Fibroblast of gingiva (primary cell): ENCODE measurements at regions not wholly inside any gene's neighbourhood (a gene's known extent, or its start where the extent isn't known, plus 50 kb on each side); places are given as distances from the start of the nearest gene placed in this dataset.
"Not testable (repeated sequence)": the region's sequence is repeated elsewhere in the genome, so short reads cannot be mapped to it uniquely, and the experiment has no call there.

Experiments used
- DNase-seq: peaks from one replicate; pipeline ENCODE4 v3.0.0-alpha.2; 2011; ENCODE audit warnings: low read depth

DNA sequence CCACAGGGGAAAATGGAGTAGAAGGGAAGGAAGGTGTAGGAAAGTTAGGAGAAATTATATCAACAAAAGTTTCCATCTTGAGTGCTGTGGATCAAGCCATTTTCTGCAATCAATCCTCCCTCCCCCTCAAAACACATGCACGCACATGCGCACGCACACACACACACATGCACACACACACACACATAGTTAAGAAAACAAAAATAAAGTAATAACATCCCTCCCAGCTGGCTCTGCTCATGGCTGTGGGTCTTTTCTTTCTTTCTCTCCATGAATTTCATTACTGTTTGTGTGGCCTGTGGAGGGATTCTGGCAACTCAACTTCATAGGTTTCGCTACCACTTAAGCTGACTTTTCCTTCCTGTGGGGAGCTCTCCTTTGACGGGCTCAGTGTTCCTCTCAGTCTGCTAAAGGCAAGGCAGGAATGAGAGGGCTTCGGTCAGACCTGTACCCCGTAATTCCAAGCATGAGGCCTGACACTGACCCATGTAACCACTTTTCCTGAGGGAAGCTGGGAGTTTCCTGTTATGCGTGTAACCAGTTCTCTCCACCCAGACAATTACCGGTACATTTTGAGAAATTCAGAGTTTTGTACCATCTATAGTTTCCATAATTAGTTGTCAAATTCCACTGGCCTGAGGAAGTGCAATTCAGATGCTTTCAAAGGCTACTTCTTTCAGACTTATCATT lies 79.8 kb downstream of the ZNF92 start:
- DNase-seq: no peak

DNA sequence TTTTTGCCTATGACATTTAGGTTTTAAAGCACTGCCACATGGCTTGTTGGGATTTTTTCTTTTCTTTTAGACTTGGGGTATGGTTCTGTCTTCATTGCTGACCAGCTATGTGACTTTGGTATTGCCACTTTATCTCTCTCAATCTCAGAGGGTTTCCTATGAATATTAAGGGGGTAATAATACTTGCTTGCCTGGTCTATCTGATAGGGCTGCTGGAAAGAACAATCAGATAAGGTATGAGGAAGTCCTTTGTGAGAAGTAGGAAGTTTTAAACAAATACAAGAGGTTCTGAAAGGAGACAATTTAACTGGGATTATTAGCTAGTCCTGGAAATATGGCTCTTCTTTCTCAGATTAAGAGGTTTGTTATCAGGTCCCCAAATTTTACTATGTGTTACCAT lies 80.8 kb downstream of the ZNF92 start:
- DNase-seq: no peak

DNA sequence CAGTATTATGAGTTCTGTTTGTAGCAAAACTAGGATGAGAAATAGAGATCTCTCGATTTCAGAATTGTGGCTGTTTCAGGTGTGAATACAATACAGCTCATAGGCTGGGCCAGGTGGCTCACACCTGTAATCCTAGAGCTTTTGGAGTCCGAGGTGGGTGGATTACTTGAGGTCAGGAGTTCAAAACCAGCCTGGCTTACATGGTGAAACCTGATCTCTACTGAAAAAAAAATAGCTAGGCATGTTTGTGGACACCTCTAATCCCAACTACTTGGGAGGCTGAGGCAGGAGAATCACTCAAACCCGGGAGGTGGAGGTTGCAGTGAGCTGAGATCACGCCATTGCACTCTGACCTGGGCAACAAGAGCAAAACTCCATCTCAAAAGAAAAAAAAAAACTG lies 81.4 kb downstream of the ZNF92 start:
- not testable (repeated sequence) for DNase-seq

DNA sequence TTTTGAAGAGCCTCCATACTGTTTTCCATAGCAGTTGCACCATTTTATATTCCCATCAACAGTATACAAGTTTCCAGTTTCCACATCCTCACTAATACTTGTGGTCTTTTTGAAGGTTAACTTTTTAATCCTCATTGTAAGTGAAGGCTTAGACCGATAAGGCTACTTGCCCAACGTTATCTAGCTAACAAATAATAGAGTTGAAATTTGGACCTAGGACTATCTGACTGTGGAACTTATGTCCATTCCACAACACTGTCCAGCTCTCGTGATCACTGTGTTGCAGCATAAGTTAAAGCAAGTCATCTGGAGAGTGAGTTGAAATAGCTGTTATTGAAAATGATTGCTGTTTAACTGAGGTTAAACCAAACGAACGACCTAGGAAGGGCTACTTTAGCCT lies 84.0 kb downstream of the ZNF92 start:
- DNase-seq: no peak

DNA sequence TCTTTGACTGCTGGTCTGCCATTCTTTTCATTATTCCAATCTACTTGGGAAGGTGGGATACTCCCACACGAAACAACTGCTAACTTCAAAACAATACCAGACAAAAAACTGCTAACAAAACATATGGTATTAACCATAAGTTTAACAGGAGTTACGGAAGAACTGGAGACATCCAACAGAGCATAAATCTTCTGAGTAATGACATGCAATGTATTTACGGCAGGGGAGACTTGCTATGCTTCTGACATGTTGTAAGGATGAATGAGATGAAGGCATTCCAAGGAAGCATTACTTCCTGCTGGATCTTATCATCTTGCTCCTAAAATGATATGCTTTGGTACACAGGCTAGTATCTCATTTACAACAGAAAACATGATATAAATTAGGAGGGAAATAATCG lies 85.8 kb downstream of the ZNF92 start:
- no peak for DNase-seq

DNA sequence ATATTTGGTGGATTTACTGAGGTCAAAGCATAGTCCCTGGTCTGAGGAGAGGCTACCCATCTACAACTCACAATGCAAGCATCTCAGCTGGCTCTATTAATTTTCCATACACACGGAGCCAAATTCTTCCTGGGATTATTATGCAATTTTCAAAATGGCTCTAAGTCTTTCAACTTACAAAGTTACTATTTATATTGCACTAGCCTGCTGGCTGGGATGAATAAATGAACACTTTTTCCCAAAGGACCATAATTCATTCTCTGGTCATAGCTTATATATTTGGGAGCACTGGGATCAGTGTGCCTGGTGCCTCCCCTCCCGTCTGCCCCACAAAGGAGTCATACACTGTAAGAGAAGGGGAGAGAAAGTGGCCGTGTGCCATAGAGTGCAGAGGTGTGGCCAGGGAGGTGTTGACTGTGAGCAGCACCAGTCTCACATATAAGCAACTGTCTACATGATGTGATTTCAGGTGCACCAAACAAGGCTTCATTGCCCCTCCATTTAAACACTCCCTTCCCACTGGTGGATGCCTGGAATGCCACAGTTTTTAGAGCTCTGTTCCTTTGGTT lies 88.6 kb downstream of the ZNF92 start:
- no peak for DNase-seq

DNA sequence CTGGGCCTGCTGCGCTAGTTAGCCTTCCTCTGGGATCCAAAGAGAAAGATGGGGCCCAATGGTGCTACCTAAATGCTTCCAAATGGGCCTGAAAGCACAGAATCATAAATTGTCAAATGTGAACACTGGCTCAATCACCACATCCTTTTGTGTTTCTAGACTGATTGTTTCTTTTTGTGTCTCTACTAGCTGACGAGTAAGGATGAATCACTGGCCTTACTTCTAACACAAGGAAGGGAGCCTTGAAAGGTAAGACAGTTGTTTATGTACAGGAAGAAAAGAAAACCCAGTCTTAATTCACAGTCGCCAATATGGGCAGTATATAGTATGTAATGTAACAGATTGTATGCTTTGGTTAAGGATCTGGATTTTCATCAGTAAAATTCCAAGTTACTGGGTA lies 89.5 kb downstream of the ZNF92 start:
- no peak for DNase-seq

DNA sequence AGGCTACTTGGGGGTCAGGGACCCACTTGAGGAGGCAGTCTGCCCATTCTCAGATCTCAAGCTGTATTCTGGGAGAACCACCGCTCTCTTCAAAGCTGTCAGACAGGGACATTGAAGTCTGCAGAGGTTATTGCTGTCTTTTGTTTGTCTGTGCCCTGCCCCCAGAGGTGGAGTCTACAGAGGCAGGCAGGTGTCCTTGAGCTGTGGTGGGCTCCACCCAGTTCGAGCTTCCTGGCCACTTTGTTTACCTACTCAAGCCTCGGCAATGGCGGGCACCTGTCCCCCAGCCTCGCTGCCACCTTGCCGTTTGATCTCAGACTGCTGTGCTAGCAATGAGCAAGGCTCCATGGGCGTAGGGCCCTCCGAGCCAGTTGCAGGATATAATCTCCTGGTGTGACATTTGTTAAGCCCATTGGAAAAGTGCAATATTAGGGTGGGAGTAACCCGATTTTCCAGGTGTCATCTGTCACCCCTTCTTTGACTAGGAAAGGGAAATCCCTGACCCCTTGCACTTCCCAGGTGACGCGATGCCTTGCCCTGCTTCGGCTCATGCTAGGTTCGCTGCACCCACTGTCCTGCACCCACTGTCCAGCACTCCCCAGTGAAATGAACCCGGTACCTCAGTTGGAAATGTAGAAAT lies 96.4 kb downstream of the ZNF92 start:
- not testable (repeated sequence) for DNase-seq

DNA sequence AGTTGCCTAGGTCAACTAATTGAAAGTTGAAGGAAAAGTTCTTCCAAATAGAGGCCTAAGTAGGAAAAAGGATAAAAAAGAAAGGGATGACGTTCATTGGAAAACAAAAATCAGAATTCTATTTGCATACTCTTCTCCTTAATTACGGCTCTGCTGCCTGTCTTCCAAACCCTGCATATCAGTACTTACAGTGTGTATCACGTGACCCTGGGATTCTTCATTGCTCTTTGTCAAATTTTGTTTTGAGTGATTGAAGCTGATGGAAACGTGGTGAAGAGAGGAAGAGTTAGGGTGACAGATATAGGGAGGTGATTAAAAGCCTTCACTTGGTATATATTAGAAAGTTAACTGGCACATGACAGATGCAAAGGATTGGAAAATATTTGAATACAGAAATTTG lies 97.9 kb downstream of the ZNF92 start:
- no peak for DNase-seq

DNA sequence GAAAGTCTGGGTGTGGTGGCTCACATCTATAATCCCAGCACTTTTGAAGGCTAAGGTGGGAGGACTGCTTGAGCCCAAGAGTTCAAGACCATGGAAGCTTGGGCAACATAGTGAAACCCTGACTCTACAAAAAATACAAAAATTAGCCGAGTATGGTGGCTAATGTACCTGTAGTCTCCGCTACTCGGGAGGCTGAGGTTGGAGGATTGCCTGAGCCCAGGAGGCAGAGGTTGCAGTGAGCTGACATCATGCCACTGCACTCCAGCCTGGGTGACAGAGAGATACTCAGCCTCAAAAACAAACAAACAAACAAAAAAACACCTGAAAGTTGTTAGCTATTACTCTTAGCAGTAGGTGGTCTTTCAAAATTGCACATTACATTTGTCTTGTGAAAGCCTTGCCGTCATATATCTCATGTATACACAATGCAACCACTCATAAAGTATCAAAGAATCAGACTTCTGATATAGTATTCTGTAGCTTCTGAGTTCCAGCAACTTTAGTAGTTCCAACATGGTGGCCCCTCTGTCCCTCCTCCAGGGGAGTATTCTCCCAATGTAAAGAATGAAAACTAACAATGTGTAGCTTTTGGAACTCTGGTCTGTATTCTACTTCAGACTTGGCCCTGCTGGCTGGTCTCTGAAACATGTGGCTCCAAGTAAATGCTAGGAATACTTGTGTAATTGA lies 101.5 kb downstream of the ZNF92 start:
- no peak for DNase-seq

DNA sequence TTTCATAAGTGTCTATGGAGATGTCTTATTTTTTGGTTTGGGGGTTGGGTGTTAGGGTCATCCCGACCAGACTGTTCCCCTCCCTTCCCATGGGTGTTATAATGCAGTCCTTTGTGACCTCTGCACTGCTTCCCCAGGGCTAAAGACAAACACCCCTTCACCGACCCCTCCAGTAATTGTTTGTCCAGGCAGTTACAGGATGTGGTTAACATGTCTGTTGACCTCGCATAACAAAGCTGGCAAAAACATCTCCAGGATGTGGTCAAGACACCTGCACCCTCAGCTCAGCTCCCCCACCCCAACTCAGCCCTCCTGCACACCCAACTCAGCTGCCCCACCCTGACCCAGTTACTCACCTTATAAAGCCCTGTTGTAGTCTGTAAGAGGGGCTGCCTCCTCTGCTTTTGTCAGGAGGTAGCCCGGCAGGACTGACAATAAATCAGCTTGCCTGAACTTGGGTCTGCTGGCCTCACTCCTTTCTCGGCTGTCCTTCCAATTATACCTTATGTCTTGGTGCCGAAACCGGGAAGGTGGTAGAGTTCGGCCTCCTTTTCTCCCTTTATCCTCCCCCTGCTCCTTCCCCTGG lies 102.2 kb downstream of the ZNF92 start:
- DNase-seq: no peak

DNA sequence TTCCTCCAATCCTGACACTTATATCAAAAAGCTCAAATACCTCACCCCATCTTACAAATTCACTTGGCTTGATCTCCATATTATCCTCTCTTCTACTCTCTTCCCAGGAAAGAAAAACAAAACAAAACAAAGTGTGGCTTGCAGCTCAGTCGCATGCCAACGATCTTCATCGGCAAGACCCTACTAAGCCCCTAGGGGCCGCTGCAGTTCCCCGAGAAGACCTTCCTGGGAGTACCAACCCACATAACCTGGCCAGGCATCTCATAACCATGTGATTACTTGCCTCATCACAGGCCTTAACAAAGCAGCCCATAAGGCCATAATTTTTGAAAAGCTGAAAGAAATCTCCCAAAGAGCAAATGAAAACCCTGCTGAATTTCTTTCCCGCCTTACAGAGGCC lies 103.7 kb downstream of the ZNF92 start:
- DNase-seq: no peak

DNA sequence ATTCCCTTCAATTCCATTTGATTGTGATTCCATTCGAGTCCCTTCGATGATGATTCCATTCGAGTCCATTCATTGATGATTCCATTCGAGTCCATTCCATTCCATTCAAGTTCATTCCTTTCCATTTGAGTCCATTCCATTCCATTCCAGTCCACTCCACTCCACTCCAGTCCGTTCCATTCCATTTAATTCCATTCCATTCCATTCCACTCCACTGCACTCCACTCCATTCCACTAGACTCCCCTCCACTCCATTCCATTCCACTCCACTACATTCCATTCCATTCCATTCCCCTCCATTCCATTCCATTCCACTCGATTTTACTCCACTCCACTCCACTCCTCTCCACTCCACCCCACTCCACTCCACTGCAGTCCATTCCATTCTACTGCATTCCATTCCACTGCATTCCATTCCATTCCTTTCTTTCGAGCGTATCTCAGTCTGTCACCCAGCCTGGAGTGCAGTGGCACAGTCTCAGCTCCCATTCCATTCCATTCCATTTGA lies 115.7 kb downstream of the ZNF92 start:
- DNase-seq: no peak

DNA sequence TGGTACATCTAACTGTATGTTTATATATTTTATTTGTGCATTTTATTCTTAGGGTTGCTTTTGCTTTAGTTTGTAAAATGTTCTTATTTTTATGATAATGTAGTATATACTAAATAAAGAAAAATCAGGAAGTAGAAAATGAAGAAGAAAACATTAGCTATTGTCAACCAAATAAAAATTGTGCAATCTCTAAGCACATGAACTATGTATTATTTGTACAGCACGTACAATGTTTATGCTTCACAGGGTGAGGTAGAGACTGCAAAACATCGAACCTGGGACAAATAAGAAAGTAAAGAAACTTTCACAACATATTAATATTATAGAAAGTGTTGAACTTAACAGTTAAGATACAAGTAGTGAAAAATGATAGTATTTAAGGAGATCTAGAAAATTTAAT lies 123.0 kb downstream of the ZNF92 start:
- not testable (repeated sequence) for DNase-seq

DNA sequence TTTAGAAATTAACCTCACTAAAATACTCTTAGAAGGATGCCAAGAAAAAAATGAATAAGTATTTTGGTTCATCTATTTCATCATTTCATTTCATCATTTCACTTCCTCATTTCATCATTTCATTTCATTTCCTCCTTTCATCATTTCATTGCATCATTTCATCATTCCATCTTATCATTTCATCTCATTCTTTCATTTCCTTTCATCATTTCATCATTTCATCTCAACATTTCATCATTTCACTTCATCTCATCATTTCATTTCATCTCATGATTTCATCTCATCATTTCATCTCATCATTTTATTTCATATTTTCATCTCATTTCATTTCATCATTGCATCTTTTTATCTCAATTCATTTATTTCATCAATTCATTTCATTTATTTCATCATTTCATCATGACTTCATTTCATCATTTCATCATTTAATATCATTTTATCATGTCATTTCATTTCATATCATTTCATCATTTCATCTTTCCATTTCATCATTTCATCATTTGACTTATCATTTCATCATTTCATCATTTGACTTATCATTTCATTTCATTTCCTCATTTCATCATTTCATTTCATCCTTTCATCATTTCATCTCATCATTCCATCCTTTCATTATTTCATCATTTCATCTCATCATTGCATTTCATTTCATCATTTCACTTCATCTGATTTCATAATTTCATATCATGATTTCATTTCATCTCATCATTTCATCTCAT lies 129.9 kb downstream of the ZNF92 start:
- no peak for DNase-seq

DNA sequence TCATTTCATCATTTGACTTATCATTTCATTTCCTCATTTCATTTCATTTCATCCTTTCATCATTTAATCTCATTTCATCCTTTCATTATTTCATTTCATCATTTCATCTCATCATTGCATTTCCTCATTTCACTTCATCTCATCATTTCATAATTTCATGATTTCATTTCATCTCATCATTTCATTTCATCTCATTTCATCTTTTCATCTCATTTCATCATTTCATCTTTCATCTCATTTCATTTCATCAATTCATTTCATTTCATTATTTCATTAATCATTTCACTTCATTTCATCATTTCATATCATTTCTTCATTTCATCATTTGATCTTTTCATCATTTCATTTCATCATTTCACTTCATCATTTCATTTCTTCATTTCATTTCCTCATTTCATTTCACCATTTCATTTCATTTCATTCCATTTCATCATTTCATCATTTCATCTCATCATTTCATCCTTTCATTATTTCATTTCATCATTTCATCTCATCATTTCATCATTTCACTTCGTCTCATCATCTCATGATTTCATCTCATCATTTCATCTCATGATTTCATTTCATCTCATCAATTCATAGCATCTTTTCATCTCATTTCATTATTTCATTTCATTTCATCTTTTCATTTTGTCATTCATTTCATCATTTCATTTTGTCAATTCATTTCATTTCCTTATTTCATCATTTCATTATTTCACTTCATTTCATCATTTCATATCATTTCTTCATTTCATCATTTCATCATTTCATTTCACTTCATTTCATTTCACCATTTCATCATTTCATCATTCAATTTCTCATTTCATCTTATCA lies 131.1 kb downstream of the ZNF92 start:
- DNase-seq: not testable (repeated sequence)

DNA sequence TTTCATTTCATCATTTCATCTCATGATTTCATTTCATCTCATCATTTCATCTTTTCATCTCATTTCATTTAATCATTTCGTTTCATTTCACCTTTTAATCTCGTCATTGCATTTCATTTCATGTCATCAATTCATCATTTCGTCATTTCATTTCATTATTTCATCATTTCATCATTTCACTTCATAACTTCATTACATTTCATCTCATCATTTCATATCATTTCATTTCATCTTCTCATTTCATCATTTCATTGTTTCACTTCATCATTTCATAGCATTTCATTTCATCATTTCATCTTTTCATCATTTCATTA lies 131.6 kb downstream of the ZNF92 start:
- not testable (repeated sequence) for DNase-seq

DNA sequence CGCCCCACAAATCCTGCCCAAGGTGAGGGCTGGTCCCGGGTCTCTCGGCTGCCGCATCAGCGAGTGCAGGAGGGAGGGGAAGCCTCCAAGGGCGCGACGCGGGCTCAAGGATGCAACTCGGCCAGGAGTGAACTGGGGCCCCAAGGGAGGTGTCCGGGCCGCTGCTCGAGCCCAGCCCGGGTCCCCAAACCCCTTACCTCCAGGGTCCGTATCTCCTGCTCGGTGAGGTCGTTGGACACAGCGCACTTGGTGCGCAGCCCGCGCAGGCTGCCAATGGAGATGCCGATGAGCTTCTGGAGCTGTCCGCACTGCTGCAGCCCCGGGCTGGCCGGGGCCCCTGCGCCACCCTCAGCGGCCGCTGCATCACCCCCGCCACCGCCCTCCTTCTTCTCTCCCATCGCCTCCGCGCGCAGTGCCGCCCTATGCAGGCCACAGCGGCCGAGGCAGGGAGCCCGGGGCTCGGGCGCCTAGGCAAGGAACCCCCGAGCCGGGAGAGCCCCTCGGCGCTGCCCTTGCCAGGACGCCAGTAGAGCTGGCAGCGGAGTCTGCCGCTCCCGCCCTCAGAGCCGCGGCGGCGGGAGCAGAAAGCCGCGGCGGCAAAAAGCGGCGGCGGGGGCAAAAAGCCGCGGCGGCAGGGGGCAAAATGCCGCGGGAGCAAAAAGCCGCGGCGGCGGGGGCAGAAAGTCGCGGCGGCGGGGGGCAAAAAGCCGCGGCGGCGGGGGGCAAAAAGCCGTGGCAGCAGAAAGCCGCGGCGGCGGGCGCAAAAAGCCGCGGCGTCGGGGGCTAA lies 135.1 kb downstream of the ZNF92 start:
- not testable (repeated sequence) for DNase-seq

DNA sequence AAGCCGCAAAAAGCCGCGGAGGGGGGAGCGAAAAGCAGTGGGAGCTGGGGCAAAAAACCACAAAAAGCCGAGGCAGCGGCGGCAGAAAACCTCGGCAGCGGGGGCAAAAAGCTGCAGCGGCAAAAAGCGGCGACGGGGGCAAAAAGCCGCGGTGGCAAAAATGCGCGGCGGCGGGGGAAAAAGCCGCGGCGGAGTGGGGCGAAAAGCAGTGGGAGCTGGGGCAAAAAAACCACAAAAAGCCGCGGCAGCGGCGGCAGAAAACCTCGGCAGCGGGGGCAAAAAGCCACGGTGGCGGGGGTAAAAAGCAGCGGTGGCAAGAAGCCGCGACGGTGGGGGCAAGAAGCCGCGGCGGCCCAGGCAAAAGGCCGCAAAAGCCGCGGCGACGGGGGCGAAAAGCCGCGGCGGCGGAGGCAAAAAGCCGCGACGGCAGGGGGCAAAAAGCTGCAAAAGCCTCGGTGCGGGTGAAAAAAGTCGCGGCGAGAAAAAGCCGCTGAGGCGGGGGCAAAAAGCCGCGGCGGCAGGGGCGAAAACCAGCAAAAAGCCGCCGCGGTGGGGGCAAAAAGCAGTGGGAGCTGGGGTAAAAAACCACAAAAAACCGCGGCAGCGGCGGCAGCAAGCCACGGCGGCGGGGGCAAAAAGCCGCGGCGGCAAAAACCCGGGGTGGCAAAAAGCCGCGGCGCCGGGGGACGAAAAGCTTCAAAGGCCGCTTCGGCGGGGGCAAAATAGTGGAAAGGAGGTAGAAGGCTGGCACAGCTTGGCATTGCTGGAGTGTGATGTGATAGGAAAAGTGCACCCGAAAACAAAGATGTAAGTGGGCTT lies 135.9 kb downstream of the ZNF92 start:
- no peak for DNase-seq

DNA sequence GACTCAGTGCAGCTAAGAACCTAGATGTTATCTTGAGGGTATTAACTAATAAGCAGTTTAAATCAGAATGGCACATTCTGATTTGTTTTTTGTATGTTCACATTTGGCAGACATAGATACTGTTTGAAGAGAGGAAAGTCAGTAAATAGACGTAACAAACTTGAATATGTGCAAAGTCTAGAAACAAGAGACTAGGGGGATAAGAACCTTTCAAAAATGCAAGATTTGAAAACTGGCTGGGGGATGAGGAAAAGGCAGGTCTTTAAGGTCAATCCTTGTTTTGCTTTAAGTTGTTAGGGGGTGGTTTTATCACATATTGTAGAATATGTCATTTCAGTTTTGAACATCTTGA lies 136.5 kb downstream of the ZNF92 start:
- DNase-seq: not testable (repeated sequence)
